ENCODE measurements at regions not wholly inside any gene's neighbourhood (a gene's known extent, or its start where the extent isn't known, plus 50 kb on each side); places are given as distances from the start of the nearest gene placed in this dataset.
"Not testable (repeated sequence)": the region's sequence is repeated elsewhere in the genome, so short reads cannot be mapped to it uniquely, and the experiment has no call there.

DNA sequence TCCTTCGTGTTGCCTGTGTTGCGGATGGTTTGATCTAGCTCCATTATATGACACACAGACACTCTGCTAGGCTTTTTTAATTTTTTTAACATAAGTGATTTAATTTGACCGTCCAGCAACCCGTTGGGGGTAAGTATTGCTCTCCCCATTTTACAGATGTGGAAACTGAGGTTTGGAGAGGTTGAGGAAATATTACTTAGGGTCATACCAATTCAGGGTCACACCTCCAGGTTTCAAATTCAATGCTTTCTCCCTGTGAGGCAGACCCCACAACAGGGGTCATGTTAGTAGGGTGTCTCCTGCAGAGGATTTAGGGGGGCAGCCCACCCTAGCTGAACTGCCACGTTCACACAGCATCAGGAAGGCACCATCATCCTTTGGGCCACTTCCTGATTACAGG is 179.4 kb downstream of the COPRS start:
- DNase-seq (ENCODE audit: low spot score) (no peak), FAIRE-seq (no peak)

GRCh38 chr17:31678431-31678830 is 180.6 kb downstream of the COPRS start:
- no peak for FAIRE-seq
- no peak for DNase-seq (ENCODE audit: low spot score)

- no peak for DNase-seq (ENCODE audit: low spot score)
- FAIRE-seq, result peak; percentile 5
These were observed 181.4 kb downstream of the COPRS start for GRCh38 chr17:31677681-31678080.

DNA sequence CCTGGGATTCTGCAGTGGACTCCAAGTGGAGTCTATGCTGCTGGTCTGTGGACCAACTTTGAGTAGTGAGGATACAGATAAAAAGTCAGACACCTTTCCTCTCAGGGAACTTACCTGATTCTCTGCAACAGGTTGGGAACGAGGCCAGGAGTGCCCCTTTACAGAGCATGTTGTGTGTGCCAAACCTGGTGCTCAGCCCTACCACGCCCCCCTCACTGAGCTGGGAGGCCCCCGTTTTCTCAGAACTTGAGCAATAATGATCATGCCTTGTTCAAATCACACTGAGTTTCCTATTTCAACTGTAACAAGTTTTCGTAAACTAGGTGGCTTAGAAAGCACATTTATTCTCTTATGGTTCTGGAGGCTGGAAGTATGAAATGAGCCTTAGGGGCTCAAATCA is 182.0 kb downstream of the COPRS start:
- DNase-seq (ENCODE audit: low spot score), result no peak
- FAIRE-seq, result no peak

- not testable (repeated sequence) for DNase-seq (ENCODE audit: low spot score); FAIRE-seq
These were observed 183.7 kb downstream of the COPRS start for GRCh38 chr17:31675392-31675791.

DNA sequence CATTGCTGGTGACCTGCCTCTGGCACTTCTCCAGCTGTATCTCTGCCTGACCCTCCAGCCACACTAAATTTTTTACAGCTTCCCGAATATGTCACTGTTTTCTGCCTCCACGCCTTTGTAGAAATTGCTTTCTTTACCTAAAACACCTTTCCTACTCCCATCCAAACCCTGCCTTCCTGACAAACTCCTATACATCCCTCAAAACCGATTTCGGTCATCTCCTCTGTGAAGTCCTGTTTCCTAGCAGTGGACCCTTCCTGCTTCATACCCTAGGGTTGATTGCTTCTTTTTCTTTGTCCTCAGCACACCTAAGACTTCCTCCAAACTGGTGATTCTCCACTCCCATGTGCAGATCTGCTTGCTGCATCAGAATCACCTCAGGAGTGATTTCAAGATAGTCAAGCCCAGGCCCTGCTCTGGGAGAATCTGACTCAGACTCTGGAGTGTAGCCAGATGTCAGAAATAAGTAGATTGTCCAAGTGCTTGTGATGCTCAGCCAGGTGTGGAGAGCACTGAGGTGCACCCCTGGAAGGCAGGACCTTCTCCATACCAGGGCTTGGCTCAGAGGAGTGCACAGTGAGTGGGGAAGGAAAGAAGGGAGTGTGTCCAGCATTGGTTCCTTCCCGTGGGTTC is 184.2 kb downstream of the COPRS start:
- peak; percentile 75 for DNase-seq (ENCODE audit: low spot score)
- peak; percentile 89 for FAIRE-seq

GRCh38 chr17:31674305-31674704 is 184.7 kb downstream of the COPRS start:
- FAIRE-seq, result peak; percentile 30
- peak; percentile 79 for DNase-seq (ENCODE audit: low spot score)

- DNase-seq (ENCODE audit: low spot score), result no peak
- FAIRE-seq, result peak; percentile 27
These were observed 186.0 kb downstream of the COPRS start for GRCh38 chr17:31673076-31673475.

DNA sequence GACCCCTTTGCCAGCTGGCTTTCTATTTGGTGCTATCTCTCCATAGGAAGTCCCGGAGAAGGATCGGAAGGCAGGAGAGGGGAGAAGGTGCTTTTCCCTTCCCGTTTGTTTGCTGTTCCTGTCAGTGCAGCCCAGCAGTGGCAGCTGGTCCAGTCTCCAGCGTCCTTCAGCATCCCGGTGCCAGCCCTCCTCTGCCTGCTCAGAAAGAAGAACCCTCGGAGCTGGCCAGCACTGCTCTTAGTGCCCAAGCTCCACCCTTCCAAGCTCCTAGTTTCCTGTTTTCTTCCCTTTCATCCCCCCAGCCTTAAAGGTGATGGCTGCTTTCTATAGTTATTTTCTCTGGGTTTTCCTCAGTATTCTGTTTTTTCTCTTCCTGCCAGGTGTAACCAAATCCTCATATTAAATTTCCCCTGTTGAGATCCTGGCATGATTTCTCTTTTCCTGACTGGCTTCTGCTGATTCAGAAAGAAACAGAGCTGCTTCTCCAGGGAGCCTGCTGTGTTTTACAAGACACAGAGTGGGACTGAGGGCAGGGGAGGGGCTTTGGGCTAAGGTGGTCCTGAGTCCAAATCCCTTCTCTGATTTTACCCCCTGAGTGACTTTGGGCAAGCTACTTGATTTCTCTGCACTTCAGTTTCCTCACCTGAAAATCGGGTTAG is 186.8 kb downstream of the COPRS start:
- FAIRE-seq, result no peak
- DNase-seq (ENCODE audit: low spot score), result no peak

GRCh38 chr17:31663576-31663975 is 195.5 kb downstream of the COPRS start:
- FAIRE-seq (no peak), DNase-seq (ENCODE audit: low spot score) (no peak)

GRCh38 chr17:31660684-31661083 is 198.4 kb downstream of the COPRS start:
- DNase-seq (ENCODE audit: low spot score) (no peak), FAIRE-seq (no peak)

- DNase-seq (ENCODE audit: low spot score) (no peak), FAIRE-seq (no peak)
These were observed 201.2 kb downstream of the COPRS start for GRCh38 chr17:31657876-31658275.

- no peak for DNase-seq (ENCODE audit: low spot score)
These were observed 204.1 kb downstream of the COPRS start for GRCh38 chr17:31654936-31655335.

DNA sequence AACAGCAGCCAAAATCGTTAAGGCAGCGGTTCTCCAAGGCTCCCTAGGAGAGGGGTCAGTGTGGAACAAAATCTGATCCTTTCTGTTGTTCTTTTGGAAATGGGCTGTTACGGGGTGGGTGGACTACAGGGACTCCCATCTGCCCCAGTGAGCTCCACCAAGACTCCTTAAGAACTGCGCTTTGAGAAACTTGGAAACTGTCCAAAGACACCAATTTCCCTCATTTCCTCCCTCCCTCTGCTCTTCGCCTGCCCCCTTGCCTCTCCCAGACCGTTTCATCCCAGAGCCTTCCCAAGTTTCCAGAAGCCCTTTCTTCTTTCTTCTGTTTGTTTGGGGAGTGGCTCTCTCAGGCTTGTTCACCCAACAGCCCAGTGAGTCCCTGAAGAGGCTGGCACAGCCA is 205.4 kb downstream of the COPRS start:
- FAIRE-seq, result no peak

More at GRCh38 chr17:31654936-31655335, 204.1 kb downstream of the COPRS start:
- no peak for FAIRE-seq

DNA sequence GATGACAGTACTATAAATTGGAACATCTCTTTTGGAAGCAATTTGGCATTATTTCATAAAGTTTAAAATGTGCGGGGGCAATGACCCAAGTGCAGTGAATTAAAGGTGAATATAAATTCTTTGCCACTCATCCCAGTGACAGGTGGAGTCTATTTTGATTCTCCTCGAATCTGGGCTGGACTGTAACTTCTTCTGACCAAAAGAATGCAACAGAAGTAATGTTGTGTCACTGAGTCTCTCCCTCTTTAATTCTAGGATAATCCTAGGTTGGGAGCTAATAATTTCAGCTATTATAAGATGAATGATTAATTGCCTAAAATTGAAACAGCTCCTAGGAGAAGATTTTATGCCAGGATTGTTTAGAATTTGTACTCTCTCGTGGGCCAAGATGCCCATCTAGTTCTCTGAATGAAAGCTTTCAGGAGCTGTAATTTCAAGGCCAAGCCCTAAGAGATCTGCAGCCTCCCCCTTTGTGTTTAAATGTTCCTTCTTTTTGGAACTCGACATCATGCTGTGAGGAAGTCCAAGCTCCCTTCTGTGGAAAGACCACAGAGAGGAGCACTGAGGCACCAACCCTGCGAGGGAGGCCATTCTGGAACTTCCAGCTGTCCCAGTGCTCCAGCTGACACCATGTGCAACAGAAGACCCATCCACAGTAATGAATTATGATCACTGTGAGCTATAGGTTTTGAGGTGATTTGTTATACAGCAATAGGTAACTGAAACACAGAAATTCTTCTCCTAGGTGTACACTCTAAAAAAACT is 208.1 kb downstream of the COPRS start:
- no peak for DNase-seq (ENCODE audit: low spot score)
- no peak for FAIRE-seq

More for the DNA sequence above, 205.4 kb downstream of the COPRS start:
- DNase-seq (ENCODE audit: low spot score), result no peak

- no peak for DNase-seq (ENCODE audit: low spot score)
- FAIRE-seq, result no peak
These were observed 209.7 kb downstream of the COPRS start for GRCh38 chr17:31649302-31649701.

DNA sequence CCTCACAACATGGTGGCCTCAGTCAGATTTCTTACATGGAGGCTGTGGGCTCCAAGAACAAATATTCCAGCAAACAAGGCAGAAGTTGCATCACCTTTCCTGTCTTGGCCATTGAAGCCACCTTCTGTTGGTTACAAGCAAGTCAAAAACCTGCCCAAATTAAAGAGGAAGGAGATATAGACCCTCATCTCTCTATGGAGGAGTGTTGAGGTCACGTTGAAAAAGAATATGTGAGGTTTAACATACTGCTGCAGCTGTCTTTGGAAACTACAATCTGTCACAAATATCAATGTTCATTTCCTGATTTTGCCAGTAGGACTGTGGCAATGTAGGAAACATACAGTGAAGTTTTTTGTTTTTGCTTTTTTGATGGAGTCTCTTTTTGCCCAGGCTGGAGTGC is 211.4 kb downstream of the COPRS start:
- FAIRE-seq (no peak), DNase-seq (ENCODE audit: low spot score) (no peak)

DNA sequence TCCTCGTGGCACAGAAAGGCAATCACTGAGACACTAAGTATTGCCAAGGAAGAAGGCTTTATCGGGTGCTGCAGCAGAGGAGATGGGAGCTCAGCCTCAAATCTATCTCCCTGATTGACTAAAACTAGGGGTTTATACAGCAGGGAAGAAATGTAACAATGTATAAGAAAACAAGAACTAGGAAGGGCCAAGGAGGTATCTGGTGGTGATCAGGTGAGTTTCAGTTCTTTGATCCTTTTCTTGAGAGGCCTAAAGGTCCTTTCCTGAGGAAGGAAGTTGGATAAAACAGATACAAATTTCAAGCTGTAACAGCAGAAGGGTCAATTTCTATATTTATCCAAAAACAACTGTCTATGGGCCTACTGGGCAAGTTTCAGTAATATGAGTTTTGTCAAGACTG is 212.4 kb downstream of the COPRS start:
- FAIRE-seq, result no peak
- DNase-seq (ENCODE audit: low spot score), result no peak

GRCh38 chr17:31645351-31645750 is 213.7 kb downstream of the COPRS start:
- no peak for DNase-seq (ENCODE audit: low spot score)
- no peak for FAIRE-seq

DNA sequence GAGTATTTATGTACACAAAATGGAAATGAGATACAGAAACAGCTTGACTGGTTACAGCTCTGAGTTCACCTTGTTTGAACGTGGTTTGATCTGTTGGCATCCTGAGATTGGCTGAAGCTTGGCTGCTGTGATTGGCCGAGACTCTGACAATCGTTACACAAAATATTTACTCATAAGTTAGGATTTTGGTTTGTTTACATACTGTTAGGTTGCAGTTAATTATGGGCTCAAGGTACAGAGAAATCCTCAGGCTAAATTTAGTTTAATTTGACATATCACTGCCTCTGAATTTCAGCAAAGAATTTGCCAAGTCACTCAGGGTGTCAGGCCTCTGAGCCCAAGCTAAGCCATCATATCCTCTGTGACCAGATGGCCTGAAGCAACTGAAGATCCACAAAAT is 227.3 kb downstream of the COPRS start:
- DNase-seq (ENCODE audit: low spot score) (no peak), FAIRE-seq (no peak)

- DNase-seq (ENCODE audit: low spot score); FAIRE-seq: not testable (repeated sequence)
These were observed 228.2 kb downstream of the COPRS start for GRCh38 chr17:31630866-31631265.

GRCh38 chr17:31629696-31630470 is 229.2 kb downstream of the COPRS start:
- DNase-seq (ENCODE audit: low spot score) (no peak), FAIRE-seq (peak; percentile 32)

Measured in urothelium cell line (cell line).